K562 (cell line): ENCODE measurements at regions not wholly inside any gene's neighbourhood (a gene's known extent, or its start where the extent isn't known, plus 50 kb on each side); places are given as distances from the start of the nearest gene placed in this dataset.

Experiments used
- ATAC-seq: fragments of 200-7000 bp; cut with Tn5 transposase; 3 replicates; pipeline ENCODE4 v1.9.1; 2020; ENCODE audit warnings: moderate library complexity
- BruUV-seq: library from RNA; stranded (reverse); fragments of 400-500 nt; replicated peaks from 2 replicates; lab custom pipeline; 2021; lab: Mats Ljungman, UMichigan
- CTCF ChIA-PET: fragments of 300-600 bp; formaldehyde crosslinking; extraction: SDS; loops from one replicate; lab custom pipeline; 2021; ENCODE audit warnings: low intra/inter-chr PET ratio; lab: Yijun Ruan, JAX
- POLR2A ChIA-PET: fragments of 300-600, 350-650 bp; sonication (Branson Sonifier 250); formaldehyde crosslinking; extraction: SDS; loops from one replicate; lab custom pipeline; 2021; ENCODE audit warnings: antibody characterized with exemption, inconsistent platforms; lab: Yijun Ruan, JAX
- DNase-seq, 4 experiments: peaks; one replicate each; pipeline versions ENCODE4 v3.0.0 to v3.0.0-alpha.2; 2011 to 2018; ENCODE audit warnings: low spot score in 3 of 4, mixed read lengths in 3 of 4; ENCODE audit errors: extremely low read depth in 1 of 4
- FAIRE-seq: peaks from 2 replicates; lab custom pipeline; 2011; peaks lifted over from hg19 to GRCh38; lab: Jason Lieb, UNC
- H2AFZ ChIP-seq: 2 replicates; pipeline ENCODE4 v1.6.0; 2011; ENCODE audit warnings: low read depth, low read length, control low read depth, inconsistent platforms
- H3K27ac ChIP-seq: fragments of 200-600 bp; 3 replicates; pipeline ENCODE4 v1.8.0; 2011; ENCODE audit warnings: low read depth, mild to moderate bottlenecking, control low read depth, inconsistent platforms, low read length, moderate library complexity, mixed read lengths; ENCODE audit errors: extremely low read depth
- H3K27me3 ChIP-seq, 2 experiments: fragments of 300-600 bp in 1 of 2; 2 replicates in 1 of 2; 3 replicates in 1 of 2; pipeline versions ENCODE4 v1.6.0 to v1.8.0; 2011; ENCODE audit warnings: inconsistent platforms in 2 of 2, low read length in 2 of 2, mild to moderate bottlenecking in 1 of 2, mixed read lengths in 1 of 2, moderate library complexity in 1 of 2; ENCODE audit not compliant: control insufficient read depth in 2 of 2, insufficient read depth in 2 of 2
- H3K36me3 ChIP-seq: fragments of 300-600 bp; 3 replicates; pipeline ENCODE4 v1.8.0; 2011; ENCODE audit warnings: mild to moderate bottlenecking, low read length, inconsistent platforms; ENCODE audit not compliant: control insufficient read depth, insufficient read depth
- H3K4me1 ChIP-seq, 2 experiments: fragments of 200-600 bp in 1 of 2; replicated peaks in 1 of 2; 2 replicates in 1 of 2; 3 replicates in 1 of 2; pipeline versions ENCODE4 v1.5.1 to v1.8.0; 2011; ENCODE audit warnings: inconsistent platforms in 2 of 2, low read length in 2 of 2, mild to moderate bottlenecking in 1 of 2, mixed read lengths in 1 of 2, moderate library complexity in 1 of 2; ENCODE audit not compliant: control insufficient read depth in 2 of 2, insufficient read depth in 2 of 2
- H3K4me2 ChIP-seq: 2 replicates; pipeline ENCODE4 v1.6.1; 2011; ENCODE audit warnings: low read length, control low read depth, inconsistent platforms, mixed read lengths; ENCODE audit not compliant: insufficient read depth
- H3K4me3 ChIP-seq: fragments of 200-600 bp; sonication (generic), shearing (Covaris generic); 2 replicates; pipeline ENCODE4 v1.5.1; 2016; ENCODE audit warnings: control low read depth, inconsistent platforms
- H3K79me2 ChIP-seq: fragments of 200-600 bp; 3 replicates; pipeline ENCODE4 v1.8.0; 2011; ENCODE audit warnings: low read length, inconsistent platforms; ENCODE audit not compliant: control insufficient read depth, insufficient read depth
- H3K9ac ChIP-seq, 2 experiments: 2 replicates each; pipeline versions ENCODE4 v1.6.0 to v1.6.1; 2011; ENCODE audit warnings: low read depth in 2 of 2, low read length in 2 of 2, control low read depth in 1 of 2, inconsistent platforms in 1 of 2, mild to moderate bottlenecking in 1 of 2, mixed read lengths in 1 of 2; ENCODE audit not compliant: insufficient read depth in 1 of 2
- H3K9me1 ChIP-seq: one replicate; pipeline ENCODE4 v1.6.0; 2011; ENCODE audit warnings: inconsistent platforms, mild to moderate bottlenecking, low read length, moderate library complexity; ENCODE audit not compliant: control insufficient read depth, insufficient read depth
- H3K9me3 ChIP-seq: replicated peaks from 2 replicates; pipeline ENCODE4 v1.5.1; 2011; ENCODE audit warnings: low read depth, low read length, inconsistent platforms; ENCODE audit not compliant: control insufficient read depth, insufficient read depth
- H4K20me1 ChIP-seq: replicated peaks from 2 replicates; pipeline ENCODE4 v1.6.1; 2011; ENCODE audit warnings: low read length, inconsistent platforms, mixed read lengths; ENCODE audit not compliant: control insufficient read depth, insufficient read depth
- CEBPB ChIP-seq: fragments of 450-650 bp; IDR thresholded peaks from 2 replicates; pipeline ENCODE4 v1.6.1; 2016; ENCODE audit warnings: missing genetic modification characterization, missing compliant biosample characterization
- HEY1 ChIP-seq: fragments of 250-450 bp; sonication (Bioruptor Pico); IDR thresholded peaks from 2 replicates; pipeline ENCODE4 v1.5.0; 2020; ENCODE audit warnings: mild to moderate bottlenecking, moderate library complexity, borderline replicate concordance
- PHB2 ChIP-seq: fragments of 450-650 bp; IDR thresholded peaks from 2 replicates; pipeline ENCODE4 v1.6.1; 2017; ENCODE audit warnings: low read depth
- ZNF133 ChIP-seq: fragments of 250-450 bp; sonication (Bioruptor Pico); IDR thresholded peaks from 2 replicates; pipeline ENCODE4 v1.4.0; 2020; ENCODE audit warnings: mild to moderate bottlenecking
- ZNF589 ChIP-seq: fragments of 200-800 bp; sonication (Bioruptor generic); IDR thresholded peaks from 2 replicates; pipeline ENCODE4 v1.6.1; 2016; ENCODE audit warnings: low read depth, missing genetic modification characterization, missing compliant biosample characterization
- ZNF780A ChIP-seq: fragments of 250-450 bp; sonication (Bioruptor Pico); IDR thresholded peaks from 2 replicates; pipeline ENCODE4 v1.5.0; 2021; ENCODE audit warnings: mild to moderate bottlenecking
- WGBS: fragments of 100-300 bp; shearing (Covaris generic); methylation state at CpG from one replicate; pipeline ENCODE4 v1.1.6; 2016; ENCODE audit warnings: low coverage, mixed read lengths; ENCODE audit not compliant: insufficient coverage; ENCODE audit errors: missing lambda C conversion rate; 5-methylcytosine and 5-hydroxymethylcytosine counted together
- in situ Hi-C: fragments of 300-500 bp; cut with MboI; formaldehyde crosslinking; loops from 4 replicates; pipeline ENCODE4 v1.15.0; 2018; ENCODE audit warnings: inconsistent platforms, mixed read lengths
- intact Hi-C: fragments of 100-400 bp; cut with micrococcal nuclease; formaldehyde crosslinking; loops from 2 replicates; pipeline ENCODE4 v1.14.2; 2022
- TF ChIP-seq, protein P1 (sequence below): fragments of 450-650 bp; IDR thresholded peaks from 2 replicates; pipeline ENCODE4 v1.6.1; 2016

DNA sequence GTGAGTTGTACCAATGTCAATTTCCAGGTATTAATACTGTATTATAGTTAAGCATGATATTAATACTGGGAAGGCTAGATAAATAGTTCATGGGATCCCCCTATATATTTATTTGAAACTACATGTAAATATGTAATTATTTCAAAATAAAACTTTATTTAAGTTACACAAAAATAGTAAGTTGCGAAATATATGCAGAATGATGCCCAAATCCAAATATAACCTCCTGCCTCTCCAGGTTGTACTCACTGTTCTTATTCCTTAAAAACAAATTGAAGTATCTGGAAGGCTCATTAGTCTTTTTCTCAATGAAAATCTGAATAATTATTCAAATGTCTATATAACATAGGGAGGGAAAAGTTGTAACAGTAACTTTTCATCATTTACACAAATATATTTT is 161.9 kb upstream of the DEFB112 start:
- no peak for ATAC-seq
- CTCF ChIA-PET = no interaction called here
- FAIRE-seq = no peak
- Histone ChIP-seq H3K4me3 (no peak overlapping the region), H3K9me1 (no peaks in the 10 kb centered on the region), H3K4me1 (no peaks in the 10 kb centered on the region), H3K79me2 (no peaks in the 10 kb centered on the region), H3K4me2 (no peak overlapping the region), H3K36me3 (no peaks in the 10 kb centered on the region), H3K27ac (no peak overlapping the region), H2AFZ (no peak overlapping the region), H3K9ac (no peak overlapping the region), H3K27me3 (no peaks in the 10 kb centered on the region), H4K20me1 (no peaks in the 10 kb centered on the region), H3K9me3 (no peaks in the 10 kb centered on the region; the same call in 1 of the 2 replicates)
- in situ Hi-C loops (no loop called here), intact Hi-C loops (no loop called here)
- WGBS = 0% methylated on average over 1 of the region's 1 CpG
- no peak for TF ChIP-seq ZNF589 (CRISPR knock-in tag)
- TF ChIP-seq, protein P1, sequence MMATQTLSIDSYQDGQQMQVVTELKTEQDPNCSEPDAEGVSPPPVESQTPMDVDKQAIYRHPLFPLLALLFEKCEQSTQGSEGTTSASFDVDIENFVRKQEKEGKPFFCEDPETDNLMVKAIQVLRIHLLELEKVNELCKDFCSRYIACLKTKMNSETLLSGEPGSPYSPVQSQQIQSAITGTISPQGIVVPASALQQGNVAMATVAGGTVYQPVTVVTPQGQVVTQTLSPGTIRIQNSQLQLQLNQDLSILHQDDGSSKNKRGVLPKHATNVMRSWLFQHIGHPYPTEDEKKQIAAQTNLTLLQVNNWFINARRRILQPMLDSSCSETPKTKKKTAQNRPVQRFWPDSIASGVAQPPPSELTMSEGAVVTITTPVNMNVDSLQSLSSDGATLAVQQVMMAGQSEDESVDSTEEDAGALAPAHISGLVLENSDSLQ = no peak
- no peak for TF ChIP-seq ZNF780A
- TF ChIP-seq ZNF133 (CRISPR knock-in tag) = no peak
- no peak for TF ChIP-seq PHB2
- no peak for TF ChIP-seq HEY1 (CRISPR knock-in tag)
- peak; percentile 33; the same call in 1 of the 2 replicates for TF ChIP-seq CEBPB
- POLR2A ChIA-PET = no interaction called here
- no TSS peak for BruUV-seq
- DNase-seq = no peak
